ENCODE measurements at regions not wholly inside any gene's neighbourhood (a gene's known extent, or its start where the extent isn't known, plus 50 kb on each side); places are given as distances from the start of the nearest gene placed in this dataset.

- Histone ChIP-seq H3K4me3 (ENCODE audit: low read length) (no peak overlapping the region), H3K27ac (ENCODE audit: low read depth, low read length) (no peak overlapping the region), H3K4me1 (ENCODE audit: insufficient read depth, low read length) (peaks cover 33% of the 10 kb centered on the region), H3K9ac (ENCODE audit: low read depth, low read length) (no peak overlapping the region), H3K9me3 (ENCODE audit: insufficient read depth, low read depth, low read length) (no peaks in the 10 kb centered on the region), H3K36me3 (ENCODE audit: insufficient read depth, low read length) (no peaks in the 10 kb centered on the region), H3K27me3 (ENCODE audit: insufficient read depth, low read length) (no peaks in the 10 kb centered on the region)
- 98% methylated on average over 2 of the region's 2 CpGs for WGBS
Observed at GRCh38 chr1:216826646-216827045, 103.4 kb upstream of the ESRRG start.

GRCh38 chr1:216826214-216826613, 103.0 kb upstream of the ESRRG start:
- no peak overlapping the region for H3K27ac ChIP-seq (ENCODE audit: low read depth, low read length)
- H3K36me3 ChIP-seq (ENCODE audit: insufficient read depth, low read length): no peaks in the 10 kb centered on the region
- H3K9ac ChIP-seq (ENCODE audit: low read depth, low read length): no peak overlapping the region
- H3K4me3 ChIP-seq (ENCODE audit: low read length): no peak overlapping the region
- H3K9me3 ChIP-seq (ENCODE audit: insufficient read depth, low read depth, low read length): no peaks in the 10 kb centered on the region
- peaks cover 29% of the 10 kb centered on the region for H3K4me1 ChIP-seq (ENCODE audit: insufficient read depth, low read length)
- H3K27me3 ChIP-seq (ENCODE audit: insufficient read depth, low read length): no peaks in the 10 kb centered on the region
- 96% methylated on average over 2 of the region's 4 CpGs for WGBS

GRCh38 chr1:216825557-216825956, 102.3 kb upstream of the ESRRG start:
- Histone ChIP-seq H3K9ac (ENCODE audit: low read depth, low read length) (no peak overlapping the region), H3K27me3 (ENCODE audit: insufficient read depth, low read length) (no peaks in the 10 kb centered on the region), H3K9me3 (ENCODE audit: insufficient read depth, low read depth, low read length) (no peaks in the 10 kb centered on the region), H3K36me3 (ENCODE audit: insufficient read depth, low read length) (no peaks in the 10 kb centered on the region), H3K4me3 (ENCODE audit: low read length) (no peak overlapping the region), H3K27ac (ENCODE audit: low read depth, low read length) (no peak overlapping the region), H3K4me1 (ENCODE audit: insufficient read depth, low read length) (peaks cover 29% of the 10 kb centered on the region; the same call in 1 of the 2 replicates)
- 97% methylated on average over 2 of the region's 2 CpGs for WGBS

GRCh38 chr1:216824511-216824910, 101.3 kb upstream of the ESRRG start:
- Histone ChIP-seq H3K9me3 (ENCODE audit: insufficient read depth, low read depth, low read length) (no peaks in the 10 kb centered on the region), H3K27ac (ENCODE audit: low read depth, low read length) (no peak overlapping the region), H3K27me3 (ENCODE audit: insufficient read depth, low read length) (no peaks in the 10 kb centered on the region), H3K4me3 (ENCODE audit: low read length) (no peak overlapping the region), H3K4me1 (ENCODE audit: insufficient read depth, low read length) (peaks cover 35% of the 10 kb centered on the region), H3K9ac (ENCODE audit: low read depth, low read length) (no peak overlapping the region), H3K36me3 (ENCODE audit: insufficient read depth, low read length) (no peaks in the 10 kb centered on the region)
- 94% methylated on average over 2 of the region's 3 CpGs for WGBS

GRCh38 chr1:216823731-216824130, 100.5 kb upstream of the ESRRG start:
- WGBS: 93% methylated on average over 2 of the region's 2 CpGs
- H3K4me1 ChIP-seq (ENCODE audit: insufficient read depth, low read length): peaks cover 41% of the 10 kb centered on the region
- H3K4me3 ChIP-seq (ENCODE audit: low read length): no peak overlapping the region
- no peaks in the 10 kb centered on the region for H3K27me3 ChIP-seq (ENCODE audit: insufficient read depth, low read length)
- H3K27ac ChIP-seq (ENCODE audit: low read depth, low read length): no peak overlapping the region
- H3K36me3 ChIP-seq (ENCODE audit: insufficient read depth, low read length): no peaks in the 10 kb centered on the region
- no peak overlapping the region for H3K9ac ChIP-seq (ENCODE audit: low read depth, low read length)
- H3K9me3 ChIP-seq (ENCODE audit: insufficient read depth, low read depth, low read length): no peaks in the 10 kb centered on the region

- H3K27ac ChIP-seq (ENCODE audit: low read depth, low read length): no peak overlapping the region
- no peak overlapping the region for H3K9ac ChIP-seq (ENCODE audit: low read depth, low read length)
- peaks cover 41% of the 10 kb centered on the region for H3K4me1 ChIP-seq (ENCODE audit: insufficient read depth, low read length)
- H3K4me3 ChIP-seq (ENCODE audit: low read length): no peak overlapping the region
- no peaks in the 10 kb centered on the region for H3K27me3 ChIP-seq (ENCODE audit: insufficient read depth, low read length)
- no peaks in the 10 kb centered on the region for H3K9me3 ChIP-seq (ENCODE audit: insufficient read depth, low read depth, low read length)
- no peaks in the 10 kb centered on the region for H3K36me3 ChIP-seq (ENCODE audit: insufficient read depth, low read length)
Observed at GRCh38 chr1:216822480-216822879, 99.3 kb upstream of the ESRRG start.

GRCh38 chr1:216820345-216820744, 97.1 kb upstream of the ESRRG start:
- 65% methylated on average over 3 of the region's 3 CpGs for WGBS
- H3K4me1 ChIP-seq (ENCODE audit: insufficient read depth, low read length): peaks cover 52% of the 10 kb centered on the region

GRCh38 chr1:216818284-216818683, 95.1 kb upstream of the ESRRG start:
- H3K4me3 ChIP-seq (ENCODE audit: low read length): no peak overlapping the region
- H3K9ac ChIP-seq (ENCODE audit: low read depth, low read length): no peak overlapping the region
- no peaks in the 10 kb centered on the region for H3K36me3 ChIP-seq (ENCODE audit: insufficient read depth, low read length)
- peaks cover 47% of the 10 kb centered on the region for H3K4me1 ChIP-seq (ENCODE audit: insufficient read depth, low read length)
- no peaks in the 10 kb centered on the region for H3K27me3 ChIP-seq (ENCODE audit: insufficient read depth, low read length)
- WGBS: 83% methylated on average over 1 of the region's 1 CpG
- no peaks in the 10 kb centered on the region for H3K9me3 ChIP-seq (ENCODE audit: insufficient read depth, low read depth, low read length)
- no peak overlapping the region for H3K27ac ChIP-seq (ENCODE audit: low read depth, low read length)

More at GRCh38 chr1:216820345-216820744, 97.1 kb upstream of the ESRRG start:
- H3K9ac ChIP-seq (ENCODE audit: low read depth, low read length): no peak overlapping the region
- H3K27me3 ChIP-seq (ENCODE audit: insufficient read depth, low read length): no peaks in the 10 kb centered on the region
- H3K27ac ChIP-seq (ENCODE audit: low read depth, low read length): no peak overlapping the region
- no peak overlapping the region for H3K4me3 ChIP-seq (ENCODE audit: low read length)
- no peaks in the 10 kb centered on the region for H3K36me3 ChIP-seq (ENCODE audit: insufficient read depth, low read length)
- H3K9me3 ChIP-seq (ENCODE audit: insufficient read depth, low read depth, low read length): no peaks in the 10 kb centered on the region

- H3K4me1 ChIP-seq (ENCODE audit: insufficient read depth, low read length): peaks cover 29% of the 10 kb centered on the region
- no peaks in the 10 kb centered on the region for H3K9me3 ChIP-seq (ENCODE audit: insufficient read depth, low read depth, low read length)
- H3K27me3 ChIP-seq (ENCODE audit: insufficient read depth, low read length): no peaks in the 10 kb centered on the region
- H3K4me3 ChIP-seq (ENCODE audit: low read length): no peak overlapping the region
- WGBS: 95% methylated on average over 11 of the region's 11 CpGs
- no peak overlapping the region for H3K27ac ChIP-seq (ENCODE audit: low read depth, low read length)
- H3K36me3 ChIP-seq (ENCODE audit: insufficient read depth, low read length): no peaks in the 10 kb centered on the region
- no peak overlapping the region for H3K9ac ChIP-seq (ENCODE audit: low read depth, low read length)
Observed at GRCh38 chr1:216815260-216816131, 92.3 kb upstream of the ESRRG start.

- H3K36me3 ChIP-seq (ENCODE audit: insufficient read depth, low read length): no peaks in the 10 kb centered on the region
- H3K4me1 ChIP-seq (ENCODE audit: insufficient read depth, low read length): peaks cover 21% of the 10 kb centered on the region
- no peaks in the 10 kb centered on the region for H3K9me3 ChIP-seq (ENCODE audit: insufficient read depth, low read depth, low read length)
- H3K27ac ChIP-seq (ENCODE audit: low read depth, low read length): no peak overlapping the region
- no peak overlapping the region for H3K4me3 ChIP-seq (ENCODE audit: low read length)
- H3K9ac ChIP-seq (ENCODE audit: low read depth, low read length): no peak overlapping the region
- 91% methylated on average over 5 of the region's 6 CpGs for WGBS
- no peaks in the 10 kb centered on the region for H3K27me3 ChIP-seq (ENCODE audit: insufficient read depth, low read length)
Observed at GRCh38 chr1:216814576-216815259, 91.5 kb upstream of the ESRRG start.

- Histone ChIP-seq H3K4me1 (ENCODE audit: insufficient read depth, low read length) (peaks cover 13% of the 10 kb centered on the region), H3K4me3 (ENCODE audit: low read length) (no peak overlapping the region), H3K27me3 (ENCODE audit: insufficient read depth, low read length) (no peaks in the 10 kb centered on the region), H3K9ac (ENCODE audit: low read depth, low read length) (no peak overlapping the region), H3K27ac (ENCODE audit: low read depth, low read length) (no peak overlapping the region), H3K9me3 (ENCODE audit: insufficient read depth, low read depth, low read length) (no peaks in the 10 kb centered on the region), H3K36me3 (ENCODE audit: insufficient read depth, low read length) (no peaks in the 10 kb centered on the region)
- WGBS: 92% methylated on average over 4 of the region's 4 CpGs
Observed at GRCh38 chr1:216812966-216813365, 89.7 kb upstream of the ESRRG start.
